HG03558 (cell line): ENCODE measurements at regions not wholly inside any gene's neighbourhood (a gene's known extent, or its start where the extent isn't known, plus 50 kb on each side); places are given as distances from the start of the nearest gene placed in this dataset.

Source experiments
- ATAC-seq: cut with Tn5 transposase; IDR thresholded peaks from one replicate; pipeline ENCODE4 v1.9.1; 2021; ENCODE audit warnings: moderate number of reproducible peaks; ENCODE audit not compliant: unreplicated experiment; ENCODE audit errors: extremely low read depth

GRCh38 chr2:19416784-19417684 lies 58.6 kb upstream of the OSR1 start:
- no peak for ATAC-seq

GRCh38 chr2:19416083-19416482 lies 57.7 kb upstream of the OSR1 start:
- ATAC-seq, result no peak

GRCh38 chr2:19409046-19409445 lies 50.6 kb upstream of the OSR1 start:
- ATAC-seq, result no peak

- no peak for ATAC-seq
Observed at GRCh38 chr2:19408592-19408991, 50.2 kb upstream of the OSR1 start.
